H9 (cell line): ENCODE measurements at regions not wholly inside any gene's neighbourhood (a gene's known extent, or its start where the extent isn't known, plus 50 kb on each side); places are given as distances from the start of the nearest gene placed in this dataset.

Experiments
- DNase-seq: peaks from one replicate; pipeline ENCODE4 v3.0.0-alpha.2; 2017
- H2AFZ ChIP-seq: one replicate; pipeline ENCODE4 v1.6.1; 2013; ENCODE audit warnings: mild to moderate bottlenecking, low read length, control low read depth, moderate library complexity
- H2AK5ac ChIP-seq: 2 replicates; pipeline ENCODE4 v1.6.1; 2013; ENCODE audit warnings: low read length, control low read depth, mixed read lengths; ENCODE audit not compliant: insufficient read length
- H2BK120ac ChIP-seq: one replicate; pipeline ENCODE4 v1.6.1; 2013; ENCODE audit warnings: low read depth, mild to moderate bottlenecking, low read length, control low read depth, inconsistent platforms; ENCODE audit not compliant: poor library complexity, severe bottlenecking
- H2BK12ac ChIP-seq: 2 replicates; pipeline ENCODE4 v1.6.1; 2013; ENCODE audit warnings: low read length, control low read depth, mixed read lengths, low read depth; ENCODE audit not compliant: insufficient read length
- H2BK15ac ChIP-seq: 2 replicates; pipeline ENCODE4 v1.6.1; 2013; ENCODE audit warnings: low read depth, low read length, control low read depth
- H2BK20ac ChIP-seq: one replicate; pipeline ENCODE4 v1.6.1; 2013; ENCODE audit warnings: low read depth, mild to moderate bottlenecking, low read length, control low read depth, inconsistent platforms; ENCODE audit not compliant: poor library complexity, severe bottlenecking
- H2BK5ac ChIP-seq: 2 replicates; pipeline ENCODE4 v1.6.1; 2013; ENCODE audit warnings: low read length, control low read depth, mixed read lengths; ENCODE audit not compliant: insufficient read length
- H3K14ac ChIP-seq: 2 replicates; pipeline ENCODE4 v1.6.1; 2013; ENCODE audit warnings: low read length, control low read depth; ENCODE audit not compliant: insufficient read depth
- H3K18ac ChIP-seq: 2 replicates; pipeline ENCODE4 v1.6.1; 2013; ENCODE audit warnings: low read depth, mild to moderate bottlenecking, mixed read lengths, low read length, control low read depth; ENCODE audit not compliant: insufficient read length
- H3K23ac ChIP-seq: 2 replicates; pipeline ENCODE4 v1.6.1; 2013; ENCODE audit warnings: low read length, control low read depth, mixed read lengths, low read depth; ENCODE audit not compliant: insufficient read length
- H3K23me2 ChIP-seq: 2 replicates; pipeline ENCODE4 v1.6.1; 2013; ENCODE audit warnings: low read depth, mild to moderate bottlenecking, mixed read lengths, low read length, control low read depth; ENCODE audit not compliant: insufficient read length, poor library complexity, severe bottlenecking
- H3K27ac ChIP-seq: 2 replicates; pipeline ENCODE4 v1.5.1; 2013; ENCODE audit warnings: low read length, control low read depth, mixed read lengths, low read depth; ENCODE audit not compliant: insufficient read length
- H3K27me3 ChIP-seq: 2 replicates; pipeline ENCODE4 v1.6.1; 2013; ENCODE audit warnings: low read length, control low read depth, inconsistent platforms; ENCODE audit not compliant: insufficient read depth
- H3K4ac ChIP-seq: 2 replicates; pipeline ENCODE4 v1.6.1; 2013; ENCODE audit warnings: low read depth, mild to moderate bottlenecking, control low read depth, inconsistent platforms, low read length, moderate library complexity
- H3K4me1 ChIP-seq: 2 replicates; pipeline ENCODE4 v1.6.1; 2013; ENCODE audit warnings: low read length, control low read depth, inconsistent platforms; ENCODE audit not compliant: insufficient read depth
- H3K4me2 ChIP-seq: 2 replicates; pipeline ENCODE4 v1.6.1; 2013; ENCODE audit warnings: low read length, control low read depth, mixed read lengths; ENCODE audit not compliant: insufficient read length, insufficient read depth
- H3K56ac ChIP-seq: 2 replicates; pipeline ENCODE4 v1.6.1; 2013; ENCODE audit warnings: low read depth, mild to moderate bottlenecking, mixed read lengths, low read length, control low read depth; ENCODE audit not compliant: insufficient read length
- H3K79me1 ChIP-seq: 2 replicates; pipeline ENCODE4 v1.6.1; 2013; ENCODE audit warnings: low read depth, mild to moderate bottlenecking, moderate library complexity, low read length, control low read depth, inconsistent platforms; ENCODE audit not compliant: insufficient read depth, poor library complexity, severe bottlenecking
- H3K79me2 ChIP-seq: 2 replicates; pipeline ENCODE4 v1.6.1; 2013; ENCODE audit warnings: low read length, control low read depth, inconsistent platforms; ENCODE audit not compliant: insufficient read depth
- H3K9ac ChIP-seq: 2 replicates; pipeline ENCODE4 v1.6.1; 2013; ENCODE audit warnings: low read length, control low read depth, mixed read lengths; ENCODE audit not compliant: insufficient read length; ENCODE audit errors: extremely low read depth
- H3K9me3 ChIP-seq: one replicate; pipeline ENCODE4 v1.6.1; 2013; ENCODE audit warnings: low read depth, low read length, inconsistent platforms; ENCODE audit not compliant: control insufficient read depth
- H3T11ph ChIP-seq: one replicate; pipeline ENCODE4 v1.6.1; 2013; ENCODE audit warnings: mild to moderate bottlenecking, low read length, control low read depth, inconsistent platforms
- H4K20me1 ChIP-seq: one replicate; pipeline ENCODE4 v1.6.1; 2013; ENCODE audit not compliant: control insufficient read depth, insufficient read length, insufficient read depth
- H4K5ac ChIP-seq: 2 replicates; pipeline ENCODE4 v1.6.1; 2013; ENCODE audit warnings: low read depth, mild to moderate bottlenecking, mixed read lengths, low read length, control low read depth; ENCODE audit not compliant: insufficient read length
- H4K8ac ChIP-seq: replicated peaks from 2 replicates; pipeline ENCODE4 v1.6.1; 2013; ENCODE audit warnings: low read length, control low read depth, mixed read lengths, low read depth; ENCODE audit not compliant: insufficient read length
- H4K91ac ChIP-seq: 2 replicates; pipeline ENCODE4 v1.6.1; 2013; ENCODE audit warnings: low read depth, mild to moderate bottlenecking, moderate library complexity, mixed read lengths, low read length, control low read depth; ENCODE audit not compliant: insufficient read length
- H3K27ac Mint-ChIP-seq, 3 experiments: 2 replicates in 2 of 3; 3 replicates in 1 of 3; pipeline ENCODE4 v1.8.0; 2020 to 2021; ENCODE audit warnings: mixed read lengths in 3 of 3, mild to moderate bottlenecking in 1 of 3, moderate library complexity in 1 of 3
- H3K27me3 Mint-ChIP-seq: 2 replicates; pipeline ENCODE4 v1.8.0; 2021; ENCODE audit warnings: low read depth, mild to moderate bottlenecking, moderate library complexity, mixed read lengths
- H3K36me3 Mint-ChIP-seq, 3 experiments: 2 replicates in 2 of 3; 3 replicates in 1 of 3; pipeline ENCODE4 v1.8.0; 2020 to 2021; ENCODE audit warnings: low read depth in 3 of 3, mixed read lengths in 3 of 3; ENCODE audit not compliant: insufficient read depth in 1 of 3
- H3K4me1 Mint-ChIP-seq, 2 experiments: 2 replicates each; pipeline ENCODE4 v1.8.0; 2020; ENCODE audit warnings: mixed read lengths in 2 of 2
- H3K4me3 Mint-ChIP-seq, 2 experiments: 2 replicates in 1 of 2; 3 replicates in 1 of 2; pipeline ENCODE4 v1.8.0; 2020 to 2021; ENCODE audit warnings: mild to moderate bottlenecking in 2 of 2, mixed read lengths in 2 of 2, moderate library complexity in 1 of 2
- H3K9me3 Mint-ChIP-seq, 2 experiments: 2 replicates in 1 of 2; 3 replicates in 1 of 2; pipeline ENCODE4 v1.8.0; 2020; ENCODE audit warnings: mild to moderate bottlenecking in 2 of 2, mixed read lengths in 2 of 2, moderate library complexity in 1 of 2
- CTCF ChIP-seq: fragments of 200-600 bp; sonication (generic); conservative IDR thresholded peaks from 3 replicates; pipeline ENCODE4 v1.8.0; 2021; ENCODE audit warnings: antibody characterized with exemption, mild to moderate bottlenecking
- WGBS: extraction: QIAGEN DNeasy Blood & Tissue Kit; methylation state at CpG from one replicate; pipeline ENCODE4 v1.1.7; 2013; ENCODE audit warnings: missing lambda C conversion rate, low lambda C conversion rate, mixed read lengths; ENCODE audit not compliant: insufficient read length; ENCODE audit errors: extremely low coverage; 5-methylcytosine and 5-hydroxymethylcytosine counted together

- Histone ChIP-seq H3K4me1 (no peaks in the 10 kb centered on the region), H4K5ac (no peak overlapping the region), H3K27me3 (no peaks in the 10 kb centered on the region), H3K79me1 (no peaks in the 10 kb centered on the region), H3K79me2 (no peaks in the 10 kb centered on the region), H4K8ac (no peak overlapping the region), H3K9me3 (no peaks in the 10 kb centered on the region), H3K23me2 (no peaks in the 10 kb centered on the region), H2AK5ac (no peak overlapping the region), H2BK5ac (no peak overlapping the region), H3K9ac (no peak overlapping the region), H2BK12ac (no peak overlapping the region), H3K56ac (no peak overlapping the region), H4K91ac (no peak overlapping the region), H2AFZ (no peak overlapping the region), H3K23ac (no peak overlapping the region), H2BK15ac (no peak overlapping the region), H3K4me2 (no peak overlapping the region), H2BK20ac (no peak overlapping the region), H4K20me1 (no peaks in the 10 kb centered on the region), H3K14ac (no peak overlapping the region), H3K18ac (no peak overlapping the region), H2BK120ac (no peak overlapping the region), H3K27ac (no peak overlapping the region), H3K4ac (no peak overlapping the region), H3T11ph (no peak overlapping the region)
- Mint-ChIP-seq H3K27ac (no peak overlapping the region), H3K4me3 (no peak overlapping the region), H3K9me3 (peaks cover 5 to 8% of the 10 kb centered on the region in 2 experiments; a peak in 4 of 5 replicates), H3K27me3 (no peaks in the 10 kb centered on the region), H3K4me1 (no peaks in the 10 kb centered on the region), H3K36me3 (peaks cover 0 to 12% (median 0%) of the 10 kb centered on the region in 3 experiments; a peak in 5 of 7 replicates)
- TF ChIP-seq CTCF, result no peak
- no peak for DNase-seq
- whole genome bisulfite sequencing, result no CpG with 5 or more reads among the region's 1 CpG
Observed at GRCh38 chr10:106032450-106033002, 1132.0 kb downstream of the SORCS1 start.
